PC-9 (cell line): ENCODE measurements at regions not wholly inside any gene's neighbourhood (a gene's known extent, or its start where the extent isn't known, plus 50 kb on each side); places are given as distances from the start of the nearest gene placed in this dataset.

Experiments
- EZH2 ChIP-seq: fragments of 200-600 bp; sonication (generic); IDR thresholded peaks from 2 replicates; pipeline ENCODE4 v1.8.0; 2017; ENCODE audit warnings: antibody characterized with exemption, low read depth
- TF ChIP-seq, protein P1 (sequence below): fragments of 200-600 bp; sonication (generic); conservative IDR thresholded peaks from 2 replicates; pipeline ENCODE4 v1.6.1; 2017; ENCODE audit warnings: mixed run types, antibody characterized with exemption, mild to moderate bottlenecking, moderate library complexity

DNA sequence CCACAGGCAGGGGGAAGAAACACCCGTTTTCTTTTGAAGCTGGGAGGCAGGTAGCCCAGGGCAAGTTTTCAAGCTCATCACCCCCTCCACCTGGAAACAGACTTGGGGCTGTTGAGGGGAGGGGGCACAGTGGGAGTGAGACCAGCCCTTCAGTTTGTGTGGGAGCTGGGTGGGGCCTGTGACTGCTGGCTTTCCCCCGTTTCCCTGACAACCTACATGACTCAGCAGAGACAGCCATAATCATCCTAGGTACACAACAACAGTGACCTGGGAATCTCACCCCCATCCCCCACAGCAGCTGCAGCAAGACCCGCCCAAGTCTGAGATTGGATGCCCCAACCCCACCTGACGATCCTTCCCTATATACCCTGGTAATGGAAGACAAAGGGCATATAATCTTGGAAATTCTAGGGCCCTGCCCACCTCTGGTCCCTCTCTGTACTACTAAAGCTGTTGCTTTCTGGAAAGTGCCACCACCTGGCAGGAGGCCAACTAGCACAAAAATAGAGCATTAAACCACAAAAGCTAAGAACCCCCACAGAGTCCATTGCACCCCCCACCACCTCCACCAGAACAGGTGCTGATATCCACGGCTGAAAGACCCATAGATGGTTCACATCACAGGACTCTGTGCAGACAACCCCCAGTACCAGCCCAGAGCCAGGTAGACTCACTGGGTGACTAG lies 422.2 kb upstream of the SGO1 start:
- TF ChIP-seq, protein P1, sequence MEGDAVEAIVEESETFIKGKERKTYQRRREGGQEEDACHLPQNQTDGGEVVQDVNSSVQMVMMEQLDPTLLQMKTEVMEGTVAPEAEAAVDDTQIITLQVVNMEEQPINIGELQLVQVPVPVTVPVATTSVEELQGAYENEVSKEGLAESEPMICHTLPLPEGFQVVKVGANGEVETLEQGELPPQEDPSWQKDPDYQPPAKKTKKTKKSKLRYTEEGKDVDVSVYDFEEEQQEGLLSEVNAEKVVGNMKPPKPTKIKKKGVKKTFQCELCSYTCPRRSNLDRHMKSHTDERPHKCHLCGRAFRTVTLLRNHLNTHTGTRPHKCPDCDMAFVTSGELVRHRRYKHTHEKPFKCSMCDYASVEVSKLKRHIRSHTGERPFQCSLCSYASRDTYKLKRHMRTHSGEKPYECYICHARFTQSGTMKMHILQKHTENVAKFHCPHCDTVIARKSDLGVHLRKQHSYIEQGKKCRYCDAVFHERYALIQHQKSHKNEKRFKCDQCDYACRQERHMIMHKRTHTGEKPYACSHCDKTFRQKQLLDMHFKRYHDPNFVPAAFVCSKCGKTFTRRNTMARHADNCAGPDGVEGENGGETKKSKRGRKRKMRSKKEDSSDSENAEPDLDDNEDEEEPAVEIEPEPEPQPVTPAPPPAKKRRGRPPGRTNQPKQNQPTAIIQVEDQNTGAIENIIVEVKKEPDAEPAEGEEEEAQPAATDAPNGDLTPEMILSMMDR = no peak
- no peak for TF ChIP-seq EZH2
